ENCODE measurements at regions not wholly inside any gene's neighbourhood (a gene's known extent, or its start where the extent isn't known, plus 50 kb on each side); places are given as distances from the start of the nearest gene placed in this dataset.

GRCh38 chr6:126784161-126784790 lies 334.2 kb upstream of the RSPO3 start:
- TF ChIP-seq MYC (IDR thresholded peaks at IDR 0.05; ENCODE audit: low read depth, low read length) (no peak), POLR2A (IDR thresholded peaks at IDR 0.05; ENCODE audit: extremely low read depth, insufficient read length) (no peak)
- TF ChIP-seq, protein P1, sequence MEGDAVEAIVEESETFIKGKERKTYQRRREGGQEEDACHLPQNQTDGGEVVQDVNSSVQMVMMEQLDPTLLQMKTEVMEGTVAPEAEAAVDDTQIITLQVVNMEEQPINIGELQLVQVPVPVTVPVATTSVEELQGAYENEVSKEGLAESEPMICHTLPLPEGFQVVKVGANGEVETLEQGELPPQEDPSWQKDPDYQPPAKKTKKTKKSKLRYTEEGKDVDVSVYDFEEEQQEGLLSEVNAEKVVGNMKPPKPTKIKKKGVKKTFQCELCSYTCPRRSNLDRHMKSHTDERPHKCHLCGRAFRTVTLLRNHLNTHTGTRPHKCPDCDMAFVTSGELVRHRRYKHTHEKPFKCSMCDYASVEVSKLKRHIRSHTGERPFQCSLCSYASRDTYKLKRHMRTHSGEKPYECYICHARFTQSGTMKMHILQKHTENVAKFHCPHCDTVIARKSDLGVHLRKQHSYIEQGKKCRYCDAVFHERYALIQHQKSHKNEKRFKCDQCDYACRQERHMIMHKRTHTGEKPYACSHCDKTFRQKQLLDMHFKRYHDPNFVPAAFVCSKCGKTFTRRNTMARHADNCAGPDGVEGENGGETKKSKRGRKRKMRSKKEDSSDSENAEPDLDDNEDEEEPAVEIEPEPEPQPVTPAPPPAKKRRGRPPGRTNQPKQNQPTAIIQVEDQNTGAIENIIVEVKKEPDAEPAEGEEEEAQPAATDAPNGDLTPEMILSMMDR (IDR thresholded peaks at IDR 0.05; ENCODE audit: low read depth, low read length): no peak
- H3K4me3 ChIP-seq (ENCODE audit: low read depth, low read length): no peak overlapping the region
- no peak for DNase-seq (ENCODE audit: low read depth)

DNA sequence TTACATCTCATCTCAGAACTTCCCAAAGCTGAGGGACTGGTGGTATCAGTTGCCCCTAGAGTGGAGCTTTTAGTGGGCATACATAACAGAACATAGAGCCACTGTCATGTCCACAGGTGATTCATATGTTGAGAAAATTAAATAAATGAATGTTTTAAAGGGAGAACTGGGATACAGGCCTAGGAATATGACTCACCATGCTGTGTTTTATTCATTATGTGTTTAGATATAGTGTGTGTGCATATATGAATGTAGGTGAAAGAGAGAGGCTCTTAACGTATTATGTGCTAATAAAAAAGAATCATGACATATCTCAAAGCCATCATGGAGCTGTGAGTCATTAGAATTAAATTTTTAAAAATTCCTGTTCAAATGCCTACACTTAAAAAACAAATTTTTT lies 332.2 kb upstream of the RSPO3 start:
- TF ChIP-seq, protein P1 (IDR thresholded peaks at IDR 0.05; ENCODE audit: low read depth, low read length): no peak
- TF ChIP-seq MYC (IDR thresholded peaks at IDR 0.05; ENCODE audit: low read depth, low read length) (no peak), MAX (IDR thresholded peaks at IDR 0.05; ENCODE audit: low read depth, low read length) (no peak), POLR2A (IDR thresholded peaks at IDR 0.05; ENCODE audit: extremely low read depth, insufficient read length) (no peak)
- DNase-seq (ENCODE audit: low read depth): no peak
- H3K4me3 ChIP-seq (ENCODE audit: low read depth, low read length): no peak overlapping the region

- no peak for DNase-seq (ENCODE audit: low read depth)
- TF ChIP-seq, protein P1 (IDR thresholded peaks at IDR 0.05; ENCODE audit: low read depth, low read length): no peak
- no peak for TF ChIP-seq MYC (IDR thresholded peaks at IDR 0.05; ENCODE audit: low read depth, low read length)
- TF ChIP-seq MAX (IDR thresholded peaks at IDR 0.05; ENCODE audit: low read depth, low read length): no peak
- no peak for TF ChIP-seq POLR2A (IDR thresholded peaks at IDR 0.05; ENCODE audit: extremely low read depth, insufficient read length)
- no peak overlapping the region for H3K4me3 ChIP-seq (ENCODE audit: low read depth, low read length)
Observed at GRCh38 chr6:126787635-126788034, 330.8 kb upstream of the RSPO3 start.

DNA sequence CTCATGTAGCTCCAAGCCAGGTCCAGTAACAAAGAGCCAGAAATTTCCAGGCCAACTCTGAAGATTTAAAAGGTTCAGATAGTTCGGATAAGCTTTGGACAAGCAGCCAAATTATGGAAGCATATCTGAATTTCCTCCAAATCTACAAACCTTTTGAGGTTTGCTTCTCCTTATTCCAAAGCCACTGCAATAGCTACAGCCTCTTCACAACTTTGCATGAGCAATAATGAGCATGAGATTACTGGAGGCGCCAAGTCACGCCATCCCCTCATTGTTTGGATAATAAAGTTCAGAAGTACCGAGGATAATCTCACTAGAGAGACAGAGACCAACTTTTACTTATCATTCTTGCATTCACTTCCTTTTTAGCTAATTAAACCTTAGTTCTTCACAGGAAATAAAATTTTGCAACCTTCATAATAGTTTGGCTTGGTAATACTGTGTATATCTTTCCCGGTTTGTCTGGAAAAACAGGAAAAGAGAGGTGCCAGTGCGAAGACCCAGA lies 329.6 kb upstream of the RSPO3 start:
- no peak for TF ChIP-seq MAX (IDR thresholded peaks at IDR 0.05; ENCODE audit: low read depth, low read length)
- no peak for TF ChIP-seq MYC (IDR thresholded peaks at IDR 0.05; ENCODE audit: low read depth, low read length)
- TF ChIP-seq POLR2A (IDR thresholded peaks at IDR 0.05; ENCODE audit: extremely low read depth, insufficient read length): no peak
- TF ChIP-seq, protein P1 (IDR thresholded peaks at IDR 0.05; ENCODE audit: low read depth, low read length): no peak
- no peak for DNase-seq (ENCODE audit: low read depth)
- no peak overlapping the region for H3K4me3 ChIP-seq (ENCODE audit: low read depth, low read length)

- TF ChIP-seq MAX (IDR thresholded peaks at IDR 0.05; ENCODE audit: low read depth, low read length) (no peak), POLR2A (IDR thresholded peaks at IDR 0.05; ENCODE audit: extremely low read depth, insufficient read length) (no peak), MYC (IDR thresholded peaks at IDR 0.05; ENCODE audit: low read depth, low read length) (no peak)
- TF ChIP-seq, protein P1 (IDR thresholded peaks at IDR 0.05; ENCODE audit: low read depth, low read length): no peak
- no peak overlapping the region for H3K4me3 ChIP-seq (ENCODE audit: low read depth, low read length)
- DNase-seq (ENCODE audit: low read depth): no peak
Observed at GRCh38 chr6:126792340-126793085, 326.0 kb upstream of the RSPO3 start.

Data from NB4 (cell line).